Endothelial cell of umbilical vein (primary cell): ENCODE measurements at regions not wholly inside any gene's neighbourhood (a gene's known extent, or its start where the extent isn't known, plus 50 kb on each side); places are given as distances from the start of the nearest gene placed in this dataset.

Experiments
- EZH2 ChIP-seq: IDR thresholded peaks from 2 replicates; pipeline ENCODE4 v1.6.1; 2012; ENCODE audit warnings: borderline replicate concordance, low read depth, mild to moderate bottlenecking, moderate library complexity, low read length, inconsistent platforms; ENCODE audit not compliant: severe bottlenecking
- FOS ChIP-seq: IDR thresholded peaks from 2 replicates; pipeline ENCODE4 v1.6.1; 2011; ENCODE audit warnings: mild to moderate bottlenecking, low read length, moderate library complexity, borderline replicate concordance; ENCODE audit not compliant: insufficient read depth
- GATA2 ChIP-seq: IDR thresholded peaks from 2 replicates; pipeline ENCODE4 v1.7.0; 2011; ENCODE audit warnings: low read depth, mild to moderate bottlenecking, moderate library complexity, mixed read lengths, low read length; ENCODE audit not compliant: insufficient read length, insufficient read depth
- JUN ChIP-seq: IDR thresholded peaks from 2 replicates; pipeline ENCODE4 v1.6.1; 2011; ENCODE audit warnings: borderline replicate concordance, low read depth; ENCODE audit not compliant: insufficient read length, insufficient read depth
- MYC ChIP-seq: IDR thresholded peaks from one replicate; pipeline ENCODE4 v1.6.1; 2011; ENCODE audit warnings: mild to moderate bottlenecking, low read depth, low read length
- POLR2A ChIP-seq: IDR thresholded peaks from 2 replicates; pipeline ENCODE4 v1.6.1; 2012; ENCODE audit warnings: low read depth, mild to moderate bottlenecking, control low read depth, low read length
- POLR2AphosphoS5 ChIP-seq: IDR thresholded peaks from 2 replicates; pipeline ENCODE4 v1.6.1; 2012; ENCODE audit warnings: low read depth, mild to moderate bottlenecking, control low read depth, low read length, moderate library complexity; ENCODE audit not compliant: insufficient read depth
- TF ChIP-seq, protein P1 (sequence below), 2 donors: IDR thresholded peaks; 1 replicate in 1 of 2; 2 replicates in 1 of 2; pipeline ENCODE4 v1.5.1; 2011; ENCODE audit warnings: low read length in 2 of 2, mild to moderate bottlenecking in 2 of 2, moderate library complexity in 2 of 2, control low read depth in 1 of 2, inconsistent platforms in 1 of 2, low read depth in 1 of 2; ENCODE audit not compliant: insufficient read depth in 1 of 2; ENCODE audit errors: extremely low read depth in 1 of 2
- TF ChIP-seq, protein P2 (sequence below): IDR thresholded peaks from 2 replicates; pipeline ENCODE4 v1.6.1; 2011; ENCODE audit not compliant: insufficient read depth, insufficient read length

DNA sequence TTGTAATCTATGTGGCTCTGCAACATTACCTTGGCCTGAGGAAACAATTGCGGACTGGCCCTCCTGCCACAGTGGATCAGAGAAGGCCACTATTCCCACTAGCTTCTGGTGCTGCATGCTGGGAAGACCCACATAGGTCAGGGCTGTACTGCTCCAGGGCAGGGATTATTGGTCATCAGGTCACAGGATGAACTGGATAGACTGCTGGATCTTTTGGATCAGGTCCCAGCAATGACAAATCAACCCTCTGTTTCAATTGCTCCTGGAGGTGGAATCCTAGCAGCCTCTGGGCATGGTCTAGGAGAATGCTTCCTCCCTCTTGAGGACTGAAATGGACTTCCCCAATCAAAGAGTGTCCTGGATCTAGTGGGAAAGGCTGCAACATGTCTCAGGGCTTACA lies 66.7 kb upstream of the PHF24 start:
- TF ChIP-seq, protein P1, sequence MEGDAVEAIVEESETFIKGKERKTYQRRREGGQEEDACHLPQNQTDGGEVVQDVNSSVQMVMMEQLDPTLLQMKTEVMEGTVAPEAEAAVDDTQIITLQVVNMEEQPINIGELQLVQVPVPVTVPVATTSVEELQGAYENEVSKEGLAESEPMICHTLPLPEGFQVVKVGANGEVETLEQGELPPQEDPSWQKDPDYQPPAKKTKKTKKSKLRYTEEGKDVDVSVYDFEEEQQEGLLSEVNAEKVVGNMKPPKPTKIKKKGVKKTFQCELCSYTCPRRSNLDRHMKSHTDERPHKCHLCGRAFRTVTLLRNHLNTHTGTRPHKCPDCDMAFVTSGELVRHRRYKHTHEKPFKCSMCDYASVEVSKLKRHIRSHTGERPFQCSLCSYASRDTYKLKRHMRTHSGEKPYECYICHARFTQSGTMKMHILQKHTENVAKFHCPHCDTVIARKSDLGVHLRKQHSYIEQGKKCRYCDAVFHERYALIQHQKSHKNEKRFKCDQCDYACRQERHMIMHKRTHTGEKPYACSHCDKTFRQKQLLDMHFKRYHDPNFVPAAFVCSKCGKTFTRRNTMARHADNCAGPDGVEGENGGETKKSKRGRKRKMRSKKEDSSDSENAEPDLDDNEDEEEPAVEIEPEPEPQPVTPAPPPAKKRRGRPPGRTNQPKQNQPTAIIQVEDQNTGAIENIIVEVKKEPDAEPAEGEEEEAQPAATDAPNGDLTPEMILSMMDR (IDR thresholded peaks at IDR 0.05; ENCODE audit: extremely low read depth in 1 of 2, insufficient read depth in 1 of 2, low read depth in 1 of 2, low read length in 2 of 2), result no peak
- TF ChIP-seq JUN (no peak), POLR2A (no peak), EZH2 (no peak), POLR2AphosphoS5 (no peak), MYC (no peak), FOS (no peak), GATA2 (no peak)
- TF ChIP-seq, protein P2, sequence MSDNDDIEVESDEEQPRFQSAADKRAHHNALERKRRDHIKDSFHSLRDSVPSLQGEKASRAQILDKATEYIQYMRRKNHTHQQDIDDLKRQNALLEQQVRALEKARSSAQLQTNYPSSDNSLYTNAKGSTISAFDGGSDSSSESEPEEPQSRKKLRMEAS, result no peak
